HCT116 (cell line): ENCODE measurements at regions not wholly inside any gene's neighbourhood (a gene's known extent, or its start where the extent isn't known, plus 50 kb on each side); places are given as distances from the start of the nearest gene placed in this dataset.

Experiments
- ATAC-seq: fragments of 200-7000 bp; cut with Tn5 transposase; 2 replicates; pipeline ENCODE4 v1.9.1; 2020; ENCODE audit warnings: mild to moderate bottlenecking, moderate library complexity
- BruUV-seq: library from RNA; stranded (reverse); fragments of 400-500 nt; replicated peaks from 2 replicates; lab custom pipeline; 2021; lab: Mats Ljungman, UMichigan
- CTCF ChIA-PET: fragments of 300-600 bp; sonication (Branson Sonifier 250); formaldehyde crosslinking; loops from one replicate; lab custom pipeline; 2021; ENCODE audit warnings: antibody characterized with exemption; lab: Charles Lee
- POLR2A ChIA-PET: fragments of 300-600, 350-600 bp; sonication (Branson Sonifier 250); formaldehyde crosslinking; loops from one replicate; lab custom pipeline; 2021; ENCODE audit warnings: antibody characterized with exemption; lab: Charles Lee
- RAD21 ChIA-PET, 2 experiments: fragments of 300-600 bp; sonication (Branson Sonifier 250); formaldehyde crosslinking; loops; one replicate each; lab custom pipeline; 2023; ENCODE audit warnings: low total read pairs in 2 of 2; ENCODE audit not compliant: uncharacterized antibody in 2 of 2, unreplicated experiment in 2 of 2, low non-redundant PET in 1 of 2; lab: Charles Lee
- DNase-seq: peaks from one replicate; pipeline ENCODE4 v3.0.0-alpha.2; 2010; ENCODE audit warnings: low read depth, low spot score
- H2AFZ ChIP-seq: fragments of 200-600 bp; shearing (Covaris generic), sonication (generic); 2 replicates; pipeline ENCODE4 v1.6.1; 2017; ENCODE audit warnings: low read depth, mixed run types, mixed read lengths, antibody characterized with exemption, low read length; ENCODE audit not compliant: poor library complexity, severe bottlenecking
- H3K27ac ChIP-seq: 2 replicates; pipeline ENCODE4 v1.5.1; 2012; ENCODE audit warnings: low read depth, low read length
- H3K27me3 ChIP-seq: fragments of 200-600 bp; sonication (generic); 2 replicates; pipeline ENCODE4 v1.6.1; 2016; ENCODE audit warnings: mixed run types, low read length, mixed read lengths; ENCODE audit not compliant: insufficient read depth
- H3K36me3 ChIP-seq, 2 experiments: fragments of 200-500 bp in 1 of 2; fragments of 200-600 bp in 1 of 2; sonication (Bioruptor generic) in 1 of 2; sonication (generic) in 1 of 2; 2 replicates each; pipeline versions ENCODE4 v1.5.1 to v1.6.1; 2014 to 2016; ENCODE audit warnings: low read length in 2 of 2, inconsistent platforms in 1 of 2, mixed read lengths in 1 of 2, mixed run types in 1 of 2; ENCODE audit not compliant: insufficient read depth in 2 of 2, control insufficient read depth in 1 of 2
- H3K4me1 ChIP-seq, 2 experiments: fragments of 200-600 bp in 1 of 2; sonication (generic) in 1 of 2; 2 replicates each; pipeline versions ENCODE4 v1.5.1 to v1.6.1; 2012 to 2017; ENCODE audit warnings: low read length in 2 of 2, inconsistent platforms in 1 of 2, mild to moderate bottlenecking in 1 of 2, mixed read lengths in 1 of 2, mixed run types in 1 of 2, moderate library complexity in 1 of 2; ENCODE audit not compliant: insufficient read depth in 2 of 2, control insufficient read depth in 1 of 2
- H3K4me2 ChIP-seq: fragments of 200-600 bp; sonication (generic); 2 replicates; pipeline ENCODE4 v1.6.1; 2017; ENCODE audit warnings: mixed run types, low read length, mixed read lengths
- H3K4me3 ChIP-seq, 2 experiments: fragments of 200-600 bp in 1 of 2; sonication (generic) in 1 of 2; replicated peaks in 1 of 2; 2 replicates each; pipeline ENCODE4 v1.5.1; 2011 to 2016; ENCODE audit warnings: low read length in 2 of 2, control low read depth in 1 of 2, low read depth in 1 of 2, mild to moderate bottlenecking in 1 of 2, mixed read lengths in 1 of 2, mixed run types in 1 of 2
- H3K79me2 ChIP-seq: fragments of 200-600 bp; sonication (generic); 2 replicates; pipeline ENCODE4 v1.6.1; 2017; ENCODE audit warnings: mild to moderate bottlenecking, mixed run types, low read length, moderate library complexity, mixed read lengths; ENCODE audit not compliant: insufficient read depth
- H3K9ac ChIP-seq: fragments of 200-600 bp; sonication (generic); 2 replicates; pipeline ENCODE4 v1.6.1; 2016; ENCODE audit warnings: low read length, mixed read lengths
- H3K9me2 ChIP-seq: fragments of 200-600 bp; sonication (generic), shearing (Covaris generic); 2 replicates; pipeline ENCODE4 v1.6.1; 2017; ENCODE audit warnings: mixed run types, mild to moderate bottlenecking, moderate library complexity; ENCODE audit not compliant: insufficient read depth
- H3K9me3 ChIP-seq, 2 experiments: fragments of 200-500 bp in 1 of 2; fragments of 200-600 bp in 1 of 2; sonication (Bioruptor generic) in 1 of 2; sonication (generic) in 1 of 2; 2 replicates each; pipeline ENCODE4 v1.6.1; 2014 to 2017; ENCODE audit warnings: low read length in 2 of 2, mixed read lengths in 2 of 2, inconsistent platforms in 1 of 2, low read depth in 1 of 2, mild to moderate bottlenecking in 1 of 2, mixed run types in 1 of 2, moderate library complexity in 1 of 2; ENCODE audit not compliant: control insufficient read depth in 1 of 2, insufficient read depth in 1 of 2
- H4K20me1 ChIP-seq: fragments of 200-600 bp; sonication (generic), shearing (Covaris generic); 2 replicates; pipeline ENCODE4 v1.6.1; 2017; ENCODE audit warnings: mixed run types, mild to moderate bottlenecking, moderate library complexity; ENCODE audit not compliant: insufficient read depth
- ATF3 ChIP-seq: IDR thresholded peaks from 2 replicates; pipeline ENCODE4 v1.6.1; 2012
- EGR1 ChIP-seq: IDR thresholded peaks from 2 replicates; pipeline ENCODE4 v1.6.1; 2012; ENCODE audit warnings: low read depth
- EZH2phosphoT487 ChIP-seq: fragments of 200-600 bp; IDR thresholded peaks from 2 replicates; pipeline ENCODE4 v1.6.1; 2018; ENCODE audit warnings: antibody characterized with exemption, borderline replicate concordance
- JUND ChIP-seq: IDR thresholded peaks from 2 replicates; pipeline ENCODE4 v1.6.1; 2012
- POLR2A ChIP-seq: IDR thresholded peaks from 2 replicates; pipeline ENCODE4 v1.7.0; 2011; ENCODE audit warnings: borderline replicate concordance; ENCODE audit not compliant: insufficient read depth, insufficient read length; ENCODE audit errors: extremely low read depth
- RAD21 ChIP-seq: IDR thresholded peaks from 2 replicates; pipeline ENCODE4 v1.6.1; 2012; ENCODE audit warnings: low read depth, mild to moderate bottlenecking
- SIN3A ChIP-seq: IDR thresholded peaks from 2 replicates; pipeline ENCODE4 v1.6.1; 2012; ENCODE audit warnings: low read depth
- SP1 ChIP-seq: IDR thresholded peaks from 2 replicates; pipeline ENCODE4 v1.6.1; 2012; ENCODE audit warnings: low read depth
- SRF ChIP-seq: IDR thresholded peaks from 2 replicates; pipeline ENCODE4 v1.6.1; 2012; ENCODE audit warnings: low read depth
- YY1 ChIP-seq: IDR thresholded peaks from 2 replicates; pipeline ENCODE4 v1.6.1; 2011; ENCODE audit warnings: low read length, low read depth, moderate library complexity, mild to moderate bottlenecking; ENCODE audit not compliant: insufficient replicate concordance; ENCODE audit errors: extremely low read depth
- intact Hi-C: fragments of 100-400 bp; cut with micrococcal nuclease; formaldehyde crosslinking; loops from 2 replicates; pipeline ENCODE4 v1.10.0; 2022
- TF ChIP-seq, protein P1 (sequence below): IDR thresholded peaks from 2 replicates; pipeline ENCODE4 v1.6.1; 2012

DNA sequence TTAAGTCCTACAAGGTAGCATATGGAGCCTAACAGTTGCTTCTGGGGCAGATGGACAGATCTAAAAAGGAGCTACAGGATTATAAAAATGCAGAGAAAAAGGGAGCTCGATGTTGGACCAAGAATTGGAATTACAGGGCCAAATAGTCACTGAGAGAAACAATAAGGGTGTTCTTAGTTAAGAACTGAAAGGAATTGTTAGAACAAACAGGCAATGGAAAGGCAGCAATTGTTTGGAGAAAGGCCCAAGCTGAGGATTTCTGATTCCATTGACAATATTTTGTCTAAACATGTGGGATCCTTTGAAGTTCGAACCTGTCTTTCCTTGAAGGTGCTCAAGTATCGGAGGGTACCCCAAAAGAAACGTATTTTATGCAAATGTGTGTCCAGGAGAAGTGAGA, 513.6 kb upstream of the CDH8 start:
- no peak overlapping the region for H3K9ac ChIP-seq
- no peak overlapping the region for H3K4me2 ChIP-seq
- ChIA-PET CTCF (no interaction called here), RAD21 (no interaction called here), POLR2A (no interaction called here)
- TF ChIP-seq EGR1 (no peak), SIN3A (no peak), ATF3 (no peak), EZH2phosphoT487 (no peak), POLR2A (no peak), YY1 (no peak), RAD21 (no peak), JUND (no peak), SP1 (no peak)
- TF ChIP-seq, protein P1, sequence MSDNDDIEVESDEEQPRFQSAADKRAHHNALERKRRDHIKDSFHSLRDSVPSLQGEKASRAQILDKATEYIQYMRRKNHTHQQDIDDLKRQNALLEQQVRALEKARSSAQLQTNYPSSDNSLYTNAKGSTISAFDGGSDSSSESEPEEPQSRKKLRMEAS, result no peak
- no peak overlapping the region for H2AFZ ChIP-seq
- H3K27me3 ChIP-seq, result no peaks in the 10 kb centered on the region
- no peaks in the 10 kb centered on the region for H3K79me2 ChIP-seq
- H3K9me3 ChIP-seq, result peaks cover 3 to 12% of the 10 kb centered on the region in 2 experiments; a peak in 2 of 4 replicates
- DNase-seq, result no peak
- H4K20me1 ChIP-seq, result no peaks in the 10 kb centered on the region
- no peaks in the 10 kb centered on the region for H3K9me2 ChIP-seq
- ATAC-seq, result no peak
- H3K4me1 ChIP-seq, result no peaks in the 10 kb centered on the region
- no TSS peak for BruUV-seq
- no peak overlapping the region for H3K27ac ChIP-seq
- H3K4me3 ChIP-seq, result no peak overlapping the region
- H3K36me3 ChIP-seq, result no peaks in the 10 kb centered on the region
- intact Hi-C loops, result no loop called here

DNA sequence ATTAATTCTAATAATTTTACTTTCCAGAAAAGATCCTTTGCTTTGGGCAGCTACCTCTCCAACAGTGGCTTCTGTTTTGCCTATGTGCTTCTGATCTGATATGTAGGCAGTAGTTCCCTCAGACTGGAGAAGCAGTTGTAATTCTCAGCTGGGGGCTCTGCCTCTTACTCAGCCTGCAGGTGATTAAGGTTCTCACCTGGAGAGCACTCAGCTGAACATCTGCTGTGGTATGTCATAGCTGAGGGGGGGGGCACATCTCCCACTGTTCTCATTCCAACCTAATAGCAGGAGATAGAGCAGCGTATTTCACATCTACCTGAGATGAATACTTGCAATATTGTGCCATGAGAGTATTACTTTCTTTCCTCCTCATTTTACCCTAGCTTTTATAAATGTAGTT, 511.9 kb upstream of the CDH8 start:
- CTCF ChIA-PET, result no interaction called here
- no TSS peak for BruUV-seq

More for the DNA sequence above, 511.9 kb upstream of the CDH8 start:
- Histone ChIP-seq H4K20me1 (no peaks in the 10 kb centered on the region), H3K9me3 (peaks cover 13 to 15% of the 10 kb centered on the region in 2 experiments; a peak in 2 of 4 replicates), H3K27ac (no peak overlapping the region), H2AFZ (no peak overlapping the region), H3K4me2 (no peak overlapping the region), H3K4me3 (no peak overlapping the region), H3K27me3 (no peaks in the 10 kb centered on the region), H3K4me1 (no peaks in the 10 kb centered on the region), H3K36me3 (no peaks in the 10 kb centered on the region), H3K79me2 (no peaks in the 10 kb centered on the region), H3K9ac (no peak overlapping the region), H3K9me2 (no peaks in the 10 kb centered on the region)
- no peak for ATAC-seq
- no peak for TF ChIP-seq SRF
- intact Hi-C loops, result no loop called here
- RAD21 ChIA-PET, result no interaction called here
- no peak for DNase-seq
- POLR2A ChIA-PET, result no interaction called here
